AG10803 (cell line): ENCODE measurements at regions not wholly inside any gene's neighbourhood (a gene's known extent, or its start where the extent isn't known, plus 50 kb on each side); places are given as distances from the start of the nearest gene placed in this dataset.

ENCODE experiments used
- DNase-seq: peaks from one replicate; pipeline ENCODE4 v3.0.0; 2010; ENCODE audit warnings: low read depth
- H3K4me3 ChIP-seq: 2 replicates; pipeline ENCODE4 v1.5.1; 2011; ENCODE audit warnings: mild to moderate bottlenecking, low read length, control low read depth
- TF ChIP-seq, protein P1 (sequence below): conservative IDR thresholded peaks from 2 replicates; pipeline ENCODE4 v1.5.1; 2011; ENCODE audit warnings: mild to moderate bottlenecking, low read length, control low read depth, inconsistent platforms

DNA sequence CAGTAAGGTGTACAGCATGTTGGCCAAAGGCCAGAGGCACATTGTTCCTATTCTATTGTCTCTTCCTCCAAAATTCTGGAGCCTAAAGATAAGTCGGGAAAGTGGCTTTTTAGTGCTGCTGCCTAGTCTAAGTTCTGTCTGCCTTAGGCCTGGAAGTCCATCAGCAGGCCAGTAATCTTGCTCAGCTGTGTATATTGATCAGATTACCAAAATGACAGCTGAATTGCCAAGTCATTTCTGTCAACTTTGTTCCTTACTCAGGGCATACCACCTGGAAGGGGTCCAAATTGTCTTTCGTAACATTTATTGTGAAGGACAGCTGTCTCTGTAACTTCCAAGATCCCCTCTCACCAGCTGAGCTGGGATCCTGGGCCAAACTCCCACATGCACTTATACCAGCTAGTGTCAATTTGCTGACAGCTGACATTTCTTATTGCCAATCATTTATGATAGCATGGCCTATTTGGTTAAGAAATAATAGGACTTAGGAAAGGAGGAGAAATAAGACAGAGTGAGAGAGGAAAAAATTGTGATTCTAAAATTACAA is 116.8 kb upstream of the FSHR start:
- no peak overlapping the region for H3K4me3 ChIP-seq
- DNase-seq = no peak
- TF ChIP-seq, protein P1, sequence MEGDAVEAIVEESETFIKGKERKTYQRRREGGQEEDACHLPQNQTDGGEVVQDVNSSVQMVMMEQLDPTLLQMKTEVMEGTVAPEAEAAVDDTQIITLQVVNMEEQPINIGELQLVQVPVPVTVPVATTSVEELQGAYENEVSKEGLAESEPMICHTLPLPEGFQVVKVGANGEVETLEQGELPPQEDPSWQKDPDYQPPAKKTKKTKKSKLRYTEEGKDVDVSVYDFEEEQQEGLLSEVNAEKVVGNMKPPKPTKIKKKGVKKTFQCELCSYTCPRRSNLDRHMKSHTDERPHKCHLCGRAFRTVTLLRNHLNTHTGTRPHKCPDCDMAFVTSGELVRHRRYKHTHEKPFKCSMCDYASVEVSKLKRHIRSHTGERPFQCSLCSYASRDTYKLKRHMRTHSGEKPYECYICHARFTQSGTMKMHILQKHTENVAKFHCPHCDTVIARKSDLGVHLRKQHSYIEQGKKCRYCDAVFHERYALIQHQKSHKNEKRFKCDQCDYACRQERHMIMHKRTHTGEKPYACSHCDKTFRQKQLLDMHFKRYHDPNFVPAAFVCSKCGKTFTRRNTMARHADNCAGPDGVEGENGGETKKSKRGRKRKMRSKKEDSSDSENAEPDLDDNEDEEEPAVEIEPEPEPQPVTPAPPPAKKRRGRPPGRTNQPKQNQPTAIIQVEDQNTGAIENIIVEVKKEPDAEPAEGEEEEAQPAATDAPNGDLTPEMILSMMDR = no peak

DNA sequence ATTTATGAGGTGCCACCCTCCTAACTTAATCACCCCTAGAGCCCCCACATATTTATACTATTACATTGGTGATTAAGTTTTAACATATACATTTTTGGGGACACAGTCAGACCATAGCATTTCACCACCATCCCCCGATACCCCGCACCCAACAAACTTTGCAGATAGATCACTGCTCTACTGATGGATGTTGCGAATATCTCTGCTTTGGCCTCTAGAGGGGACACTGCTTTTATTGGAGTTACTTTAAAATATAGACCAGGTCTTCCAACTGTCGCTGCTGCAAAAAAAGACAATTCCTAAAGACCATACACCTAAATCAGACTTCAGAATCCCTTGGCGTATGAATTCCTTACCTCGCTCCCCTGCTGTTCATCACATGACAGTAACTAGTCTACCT is 115.8 kb upstream of the FSHR start:
- DNase-seq = no peak
- H3K4me3 ChIP-seq = no peak overlapping the region
- TF ChIP-seq, protein P1 = no peak

DNA sequence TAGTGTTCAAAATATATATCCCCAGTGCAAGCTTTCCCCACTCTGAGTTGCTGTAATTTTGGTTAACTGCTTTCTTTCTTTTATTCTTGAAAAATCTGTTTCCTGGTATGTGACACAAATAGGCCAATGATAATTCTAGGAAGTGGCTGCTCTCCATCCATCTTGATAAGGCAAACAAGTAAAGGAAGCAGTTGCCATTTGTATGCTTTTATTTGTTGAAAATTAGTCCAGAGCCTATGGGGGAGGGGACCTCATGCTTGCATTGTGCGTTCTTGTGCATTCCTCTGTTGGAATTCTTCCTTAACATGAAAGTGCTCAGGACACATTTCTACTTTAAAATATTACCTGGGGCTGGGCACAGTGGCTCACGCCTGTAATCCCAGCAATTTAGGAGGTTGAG is 111.2 kb upstream of the FSHR start:
- TF ChIP-seq, protein P1 = no peak
- H3K4me3 ChIP-seq = no peak overlapping the region
- DNase-seq = no peak

DNA sequence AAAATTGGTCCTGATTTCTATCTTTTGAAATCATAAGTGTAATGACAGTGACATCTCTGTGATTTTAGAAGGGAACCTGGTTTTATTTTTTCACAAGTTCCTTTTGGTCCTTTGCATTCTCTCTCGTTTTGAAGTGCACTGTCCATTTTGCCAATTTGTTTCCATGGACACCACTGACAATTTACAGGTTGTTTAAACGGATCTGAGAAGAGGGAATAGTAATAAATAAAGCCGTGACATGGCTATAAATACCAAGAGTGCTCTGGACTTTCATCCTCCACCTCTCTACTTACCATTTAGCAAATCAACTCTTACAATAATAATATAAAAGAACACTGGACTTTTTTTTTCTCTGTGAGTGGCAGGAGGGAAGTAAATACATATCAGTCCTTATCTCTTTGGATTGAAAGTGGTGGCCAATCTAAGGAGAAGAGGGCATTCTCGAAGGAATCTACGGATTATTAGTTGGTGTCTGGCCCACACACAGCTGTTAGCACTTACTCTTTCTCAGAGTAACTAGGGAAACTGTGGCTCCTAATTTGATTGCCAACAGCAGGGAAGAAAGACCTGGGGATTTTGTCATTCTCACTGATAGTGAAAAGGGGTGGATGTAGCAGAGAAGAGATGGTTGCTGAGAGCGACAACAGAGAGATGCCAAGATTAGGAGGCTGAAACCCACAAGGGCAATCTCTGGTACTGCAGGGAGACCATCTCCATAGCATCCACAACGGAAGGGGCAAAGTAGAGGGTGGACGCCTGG is 108.7 kb upstream of the FSHR start:
- TF ChIP-seq, protein P1 = no peak
- DNase-seq = no peak
- H3K4me3 ChIP-seq = no peak overlapping the region

DNA sequence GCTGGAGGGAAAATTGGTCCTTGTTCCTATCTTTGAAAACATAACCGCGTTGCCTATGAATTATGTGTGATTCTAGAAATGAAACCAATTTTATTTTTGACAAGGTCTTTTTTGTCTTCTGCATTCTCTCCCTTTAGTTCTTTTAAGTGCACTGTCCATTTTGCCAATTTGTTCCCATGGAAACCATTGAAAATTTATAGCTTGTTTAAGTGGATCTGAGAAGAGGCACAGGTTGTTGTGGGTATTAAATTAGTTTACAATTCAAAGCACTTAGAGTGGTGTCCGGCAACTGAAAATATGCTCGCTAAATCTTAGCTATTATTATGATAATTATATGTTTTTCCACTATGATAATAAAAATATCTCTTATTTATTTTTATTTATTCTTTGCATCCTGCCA is 107.5 kb upstream of the FSHR start:
- TF ChIP-seq, protein P1 = no peak
- no peak for DNase-seq
- no peak overlapping the region for H3K4me3 ChIP-seq

DNA sequence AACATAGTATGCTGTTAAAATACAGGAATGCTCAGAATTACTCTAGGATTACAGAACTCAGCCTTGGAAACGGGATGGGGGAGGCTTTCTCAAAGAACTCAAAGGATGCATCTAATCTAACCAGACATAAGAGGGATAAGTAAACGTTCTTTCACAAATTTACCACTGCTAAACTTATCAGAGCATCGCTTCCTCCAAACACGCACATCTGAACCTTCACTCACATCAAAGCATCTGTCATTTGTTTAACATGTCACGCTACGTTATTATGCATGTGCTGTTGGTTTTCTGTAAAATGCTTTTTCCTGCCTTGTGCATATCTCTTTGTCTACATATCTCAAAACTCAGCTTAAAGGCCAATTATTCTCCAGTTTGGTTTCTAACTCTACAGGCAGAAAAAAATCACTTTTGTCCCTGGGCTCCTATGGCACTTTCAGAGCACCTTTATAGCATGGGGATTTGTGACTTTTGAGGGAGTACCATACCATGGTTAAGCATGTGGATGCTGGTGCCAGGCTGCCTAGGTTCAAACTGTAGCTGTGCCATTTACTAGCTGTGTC is 106.7 kb upstream of the FSHR start:
- DNase-seq = no peak
- TF ChIP-seq, protein P1 = no peak

DNA sequence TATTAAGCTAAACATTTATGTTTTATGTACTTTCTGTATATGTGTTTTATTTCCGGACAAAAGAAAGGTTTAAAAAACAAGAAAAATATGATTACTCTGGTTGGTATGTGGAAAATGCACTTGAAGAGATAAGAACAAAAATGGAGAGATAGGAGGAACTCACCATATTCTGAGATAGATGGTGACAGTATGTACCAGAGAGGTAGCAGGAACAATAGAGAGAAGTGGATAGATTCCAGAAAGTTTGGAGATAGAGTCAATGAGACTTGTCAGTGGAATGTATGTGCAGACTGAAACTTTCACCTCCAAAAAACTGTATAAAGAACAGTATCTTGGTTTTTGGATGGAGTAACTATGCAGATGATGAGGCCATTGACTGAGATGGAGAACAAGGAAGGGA is 105.6 kb upstream of the FSHR start:
- DNase-seq = no peak
- TF ChIP-seq, protein P1 = no peak

More for the DNA sequence above, 106.7 kb upstream of the FSHR start:
- no peak overlapping the region for H3K4me3 ChIP-seq

More for the DNA sequence above, 105.6 kb upstream of the FSHR start:
- H3K4me3 ChIP-seq = no peak overlapping the region
